Tibial nerve (tissue), 4 donors: ENCODE measurements at regions not wholly inside any gene's neighbourhood (a gene's known extent, or its start where the extent isn't known, plus 50 kb on each side); places are given as distances from the start of the nearest gene placed in this dataset.

Experiments used
- DNase-seq, 2 donors: peaks; one replicate each; pipeline ENCODE4 v3.0.0-alpha.2; 2019; ENCODE audit warnings: low spot score in 2 of 2
- H3K27ac ChIP-seq, 4 donors: fragments of 200-600 bp; sonication (generic) in 3 of 4; one replicate each; pipeline ENCODE4 v1.5.1; 2017 to 2019; ENCODE audit warnings: mild to moderate bottlenecking in 1 of 4
- H3K27me3 ChIP-seq, 2 donors: fragments of 200-600 bp; sonication (generic) in 1 of 2; one replicate each; pipeline versions ENCODE4 v1.5.1 to v1.6.0; 2017 to 2019
- H3K36me3 ChIP-seq, 3 donors: fragments of 200-600 bp; sonication (generic); one replicate each; pipeline ENCODE4 v1.5.1; 2018 to 2019
- H3K4me1 ChIP-seq, 4 donors: fragments of 200-600 bp; sonication (generic) in 3 of 4; one replicate each; pipeline ENCODE4 v1.5.1; 2017 to 2019
- H3K4me3 ChIP-seq, 4 donors: fragments of 200-600 bp; sonication (generic) in 3 of 4; one replicate each; pipeline ENCODE4 v1.5.1; 2017 to 2019; ENCODE audit warnings: mild to moderate bottlenecking in 1 of 4, moderate library complexity in 1 of 4
- H3K9me3 ChIP-seq, 4 donors: fragments of 200-600 bp; sonication (generic) in 3 of 4; one replicate each; pipeline ENCODE4 v1.5.1; 2017 to 2019
- CTCF ChIP-seq, 5 experiments: fragments of 200-600 bp in 3 of 5; fragments of 450-650 bp in 2 of 5; sonication (generic) in 3 of 5; IDR thresholded peaks; one replicate each; pipeline ENCODE4 v1.5.1; 2016 to 2019; ENCODE audit warnings: antibody characterized with exemption in 5 of 5, mild to moderate bottlenecking in 3 of 5, moderate library complexity in 2 of 5
- EP300 ChIP-seq, 2 donors: sonication (generic); formaldehyde crosslinking; IDR thresholded peaks; one replicate each; pipeline ENCODE4 v1.6.1; 2017; ENCODE audit warnings: antibody characterized with exemption in 2 of 2, mild to moderate bottlenecking in 1 of 2
- POLR2A ChIP-seq, 2 donors: fragments of 450-650 bp; IDR thresholded peaks; one replicate each; pipeline ENCODE4 v1.6.1; 2017; ENCODE audit warnings: antibody characterized with exemption in 2 of 2, mild to moderate bottlenecking in 2 of 2, moderate library complexity in 2 of 2
- WGBS, 2 donors: methylation state at CpG; one replicate each; pipeline ENCODE4 v1.1.5; 2018; 5-methylcytosine and 5-hydroxymethylcytosine counted together

- H3K36me3 ChIP-seq = no peaks in the 10 kb centered on the region
- TF ChIP-seq CTCF (IDR thresholded peaks at IDR 0.05) (no peak), POLR2A (IDR thresholded peaks at IDR 0.05) (no peak), EP300 (IDR thresholded peaks at IDR 0.05) (no peak)
- H3K27me3 ChIP-seq = no peaks in the 10 kb centered on the region
- 76 to 82% methylated on average over 7 of the region's 7 CpGs for WGBS, 2 donors
- no peak overlapping the region for H3K4me3 ChIP-seq
- DNase-seq = no peak
- H3K9me3 ChIP-seq = no peaks in the 10 kb centered on the region
- H3K4me1 ChIP-seq = no peaks in the 10 kb centered on the region
- H3K27ac ChIP-seq = no peak overlapping the region
These were observed 442.3 kb downstream of the GPATCH2 start for GRCh38 chr1:217188280-217189237.

GRCh38 chr1:217186664-217187063 is 444.2 kb downstream of the GPATCH2 start:
- no peaks in the 10 kb centered on the region for H3K9me3 ChIP-seq
- H3K27ac ChIP-seq = no peak overlapping the region
- no peaks in the 10 kb centered on the region for H3K4me1 ChIP-seq
- DNase-seq = no peak
- TF ChIP-seq POLR2A (IDR thresholded peaks at IDR 0.05) = no peak
- no peak for TF ChIP-seq EP300 (IDR thresholded peaks at IDR 0.05)
- TF ChIP-seq CTCF (IDR thresholded peaks at IDR 0.05) = no peak
- H3K27me3 ChIP-seq = no peaks in the 10 kb centered on the region
- H3K36me3 ChIP-seq = no peaks in the 10 kb centered on the region
- no peak overlapping the region for H3K4me3 ChIP-seq

GRCh38 chr1:217184854-217185253 is 446.0 kb downstream of the GPATCH2 start:
- TF ChIP-seq POLR2A (IDR thresholded peaks at IDR 0.05) (no peak), CTCF (IDR thresholded peaks at IDR 0.05) (no peak), EP300 (IDR thresholded peaks at IDR 0.05) (no peak)
- WGBS, 2 donors = 56 to 59% methylated on average over 2 of the region's 2 CpGs
- no peak for DNase-seq
- no peaks in the 10 kb centered on the region for H3K9me3 ChIP-seq
- no peaks in the 10 kb centered on the region for H3K36me3 ChIP-seq
- H3K4me3 ChIP-seq = no peak overlapping the region
- no peaks in the 10 kb centered on the region for H3K27me3 ChIP-seq
- H3K4me1 ChIP-seq = no peaks in the 10 kb centered on the region
- no peak overlapping the region for H3K27ac ChIP-seq

- WGBS, 2 donors = 87 to 97% methylated on average over 6 of the region's 6 CpGs
- no peak overlapping the region for H3K4me3 ChIP-seq
- H3K36me3 ChIP-seq = no peaks in the 10 kb centered on the region
- no peaks in the 10 kb centered on the region for H3K27me3 ChIP-seq
- H3K4me1 ChIP-seq = no peaks in the 10 kb centered on the region
- no peaks in the 10 kb centered on the region for H3K9me3 ChIP-seq
- no peak for DNase-seq
- TF ChIP-seq CTCF (IDR thresholded peaks at IDR 0.05) (no peak), POLR2A (IDR thresholded peaks at IDR 0.05) (no peak), EP300 (IDR thresholded peaks at IDR 0.05) (no peak)
- H3K27ac ChIP-seq = no peak overlapping the region
These were observed 447.9 kb downstream of the GPATCH2 start for GRCh38 chr1:217182992-217183391.

GRCh38 chr1:217181756-217182155 is 449.1 kb downstream of the GPATCH2 start:
- no peak for TF ChIP-seq POLR2A (IDR thresholded peaks at IDR 0.05)
- TF ChIP-seq EP300 (IDR thresholded peaks at IDR 0.05) = no peak
- Histone ChIP-seq H3K4me3 (no peak overlapping the region), H3K4me1 (no peaks in the 10 kb centered on the region), H3K27ac (no peak overlapping the region), H3K9me3 (no peaks in the 10 kb centered on the region), H3K36me3 (no peaks in the 10 kb centered on the region), H3K27me3 (no peaks in the 10 kb centered on the region)
- DNase-seq = no peak
